ENCODE measurements at regions not wholly inside any gene's neighbourhood (a gene's known extent, or its start where the extent isn't known, plus 50 kb on each side); places are given as distances from the start of the nearest gene placed in this dataset.
"Not testable (repeated sequence)": the region's sequence is repeated elsewhere in the genome, so short reads cannot be mapped to it uniquely, and the experiment has no call there.

DNA sequence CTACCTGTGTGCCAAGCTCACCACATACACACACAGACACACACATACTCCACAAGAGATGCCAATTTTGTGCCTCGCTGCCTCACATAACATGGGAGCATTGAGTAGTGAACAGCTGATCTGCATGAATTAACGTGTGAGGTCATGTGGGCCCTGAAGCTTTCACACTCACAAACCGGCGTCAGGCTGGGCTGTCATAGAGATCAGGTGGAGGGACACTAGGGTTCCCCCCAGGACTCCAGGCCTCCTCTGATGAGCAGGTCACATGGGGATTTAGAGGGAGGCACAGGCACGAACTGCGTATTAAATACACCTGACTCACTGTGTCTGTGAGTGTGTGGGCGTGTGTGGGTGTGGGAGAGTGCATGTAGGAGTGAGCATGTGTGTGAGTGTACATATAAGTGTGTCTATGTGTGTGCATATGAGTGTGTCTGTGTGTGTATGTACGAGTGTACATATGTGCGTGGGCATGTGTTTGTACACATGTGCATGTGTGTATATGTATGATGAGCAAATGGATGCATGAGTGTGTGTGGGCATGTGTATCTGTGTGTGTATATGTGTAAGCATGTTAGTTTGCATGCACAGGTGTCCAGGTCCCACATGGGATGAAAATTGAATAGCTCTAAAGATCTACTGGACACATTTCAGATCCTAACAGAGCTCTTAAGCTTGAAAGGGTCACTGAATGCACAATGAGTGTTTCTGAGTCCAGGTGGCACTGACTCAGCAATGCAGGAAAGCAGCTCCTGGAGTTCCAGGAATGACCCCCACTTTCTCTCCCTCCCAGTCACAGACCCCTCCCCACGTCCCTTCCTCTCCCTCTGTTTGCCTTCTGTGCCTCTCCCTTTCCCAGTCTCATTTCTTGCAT is 336.6 kb downstream of the PREX1 start:
- H3K9me3 ChIP-seq (ENCODE audit: low read depth, low read length): no peaks in the 10 kb centered on the region
- H3K79me2 ChIP-seq (ENCODE audit: insufficient read depth, low read length): no peaks in the 10 kb centered on the region
- TF ChIP-seq, protein P1, sequence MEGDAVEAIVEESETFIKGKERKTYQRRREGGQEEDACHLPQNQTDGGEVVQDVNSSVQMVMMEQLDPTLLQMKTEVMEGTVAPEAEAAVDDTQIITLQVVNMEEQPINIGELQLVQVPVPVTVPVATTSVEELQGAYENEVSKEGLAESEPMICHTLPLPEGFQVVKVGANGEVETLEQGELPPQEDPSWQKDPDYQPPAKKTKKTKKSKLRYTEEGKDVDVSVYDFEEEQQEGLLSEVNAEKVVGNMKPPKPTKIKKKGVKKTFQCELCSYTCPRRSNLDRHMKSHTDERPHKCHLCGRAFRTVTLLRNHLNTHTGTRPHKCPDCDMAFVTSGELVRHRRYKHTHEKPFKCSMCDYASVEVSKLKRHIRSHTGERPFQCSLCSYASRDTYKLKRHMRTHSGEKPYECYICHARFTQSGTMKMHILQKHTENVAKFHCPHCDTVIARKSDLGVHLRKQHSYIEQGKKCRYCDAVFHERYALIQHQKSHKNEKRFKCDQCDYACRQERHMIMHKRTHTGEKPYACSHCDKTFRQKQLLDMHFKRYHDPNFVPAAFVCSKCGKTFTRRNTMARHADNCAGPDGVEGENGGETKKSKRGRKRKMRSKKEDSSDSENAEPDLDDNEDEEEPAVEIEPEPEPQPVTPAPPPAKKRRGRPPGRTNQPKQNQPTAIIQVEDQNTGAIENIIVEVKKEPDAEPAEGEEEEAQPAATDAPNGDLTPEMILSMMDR (IDR thresholded peaks at IDR 0.05; ENCODE audit: extremely low read depth, low read depth, low read length): no peak
- H2AFZ ChIP-seq (ENCODE audit: low read length): no peak overlapping the region
- DNase-seq (ENCODE audit: insufficient read length, low spot score, missing footprints): peak; percentile 18
- H3K4me1 ChIP-seq (ENCODE audit: insufficient read depth, low read length): no peaks in the 10 kb centered on the region
- H3K27ac ChIP-seq (ENCODE audit: low read depth, low read length): no peak overlapping the region
- H3K27me3 ChIP-seq (ENCODE audit: insufficient read depth, low read length): no peaks in the 10 kb centered on the region
- H4K20me1 ChIP-seq (ENCODE audit: insufficient read depth, low read length): no peaks in the 10 kb centered on the region
- H3K4me2 ChIP-seq (ENCODE audit: insufficient read depth, low read length): no peak overlapping the region
- H3K36me3 ChIP-seq (ENCODE audit: insufficient read depth, low read length): no peaks in the 10 kb centered on the region
- no peak overlapping the region for H3K4me3 ChIP-seq (ENCODE audit: insufficient read depth, low read length)

DNA sequence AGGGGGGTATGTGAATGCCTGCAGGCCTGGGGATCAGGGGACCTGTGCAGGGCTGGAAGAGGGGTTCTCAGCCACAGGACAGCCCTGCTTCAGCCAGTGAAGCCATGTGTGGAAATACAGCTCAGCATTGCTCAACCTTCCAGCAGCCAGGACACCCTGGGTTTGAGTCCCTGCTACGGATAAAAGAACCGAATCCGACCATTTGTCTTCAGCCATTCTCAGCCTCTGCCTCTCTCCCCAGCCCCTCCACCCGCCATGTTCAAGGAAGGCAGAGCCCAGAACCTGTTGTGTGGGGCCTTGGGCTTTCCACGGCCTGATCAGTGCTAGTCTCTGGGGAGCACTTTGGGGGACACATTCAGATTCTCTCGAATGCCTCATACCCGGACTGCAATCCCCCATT is 337.5 kb downstream of the PREX1 start:
- H3K4me1 ChIP-seq (ENCODE audit: insufficient read depth, low read length); H3K27me3 ChIP-seq (ENCODE audit: insufficient read depth, low read length); H2AFZ ChIP-seq (ENCODE audit: low read length); H3K4me2 ChIP-seq (ENCODE audit: insufficient read depth, low read length); H3K27ac ChIP-seq (ENCODE audit: low read depth, low read length); H3K79me2 ChIP-seq (ENCODE audit: insufficient read depth, low read length); H3K36me3 ChIP-seq (ENCODE audit: insufficient read depth, low read length); H3K4me3 ChIP-seq (ENCODE audit: insufficient read depth, low read length); H4K20me1 ChIP-seq (ENCODE audit: insufficient read depth, low read length); DNase-seq (ENCODE audit: insufficient read length, low spot score, missing footprints); H3K9me3 ChIP-seq (ENCODE audit: low read depth, low read length): not testable (repeated sequence)

- TF ChIP-seq, protein P1 (IDR thresholded peaks at IDR 0.05; ENCODE audit: extremely low read depth, low read depth, low read length): no peak
- H4K20me1 ChIP-seq (ENCODE audit: insufficient read depth, low read length): no peaks in the 10 kb centered on the region
- H2AFZ ChIP-seq (ENCODE audit: low read length): no peak overlapping the region
- no peak for DNase-seq (ENCODE audit: insufficient read length, low spot score, missing footprints)
- H3K4me3 ChIP-seq (ENCODE audit: insufficient read depth, low read length): no peak overlapping the region
- no peaks in the 10 kb centered on the region for H3K36me3 ChIP-seq (ENCODE audit: insufficient read depth, low read length)
- H3K4me1 ChIP-seq (ENCODE audit: insufficient read depth, low read length): no peaks in the 10 kb centered on the region
- no peaks in the 10 kb centered on the region for H3K79me2 ChIP-seq (ENCODE audit: insufficient read depth, low read length)
- H3K4me2 ChIP-seq (ENCODE audit: insufficient read depth, low read length): no peak overlapping the region
- no peak overlapping the region for H3K27ac ChIP-seq (ENCODE audit: low read depth, low read length)
- no peaks in the 10 kb centered on the region for H3K27me3 ChIP-seq (ENCODE audit: insufficient read depth, low read length)
- H3K9me3 ChIP-seq (ENCODE audit: low read depth, low read length): no peaks in the 10 kb centered on the region
Measured at GRCh38 chr20:48489656-48490055, 338.1 kb downstream of the PREX1 start.

DNA sequence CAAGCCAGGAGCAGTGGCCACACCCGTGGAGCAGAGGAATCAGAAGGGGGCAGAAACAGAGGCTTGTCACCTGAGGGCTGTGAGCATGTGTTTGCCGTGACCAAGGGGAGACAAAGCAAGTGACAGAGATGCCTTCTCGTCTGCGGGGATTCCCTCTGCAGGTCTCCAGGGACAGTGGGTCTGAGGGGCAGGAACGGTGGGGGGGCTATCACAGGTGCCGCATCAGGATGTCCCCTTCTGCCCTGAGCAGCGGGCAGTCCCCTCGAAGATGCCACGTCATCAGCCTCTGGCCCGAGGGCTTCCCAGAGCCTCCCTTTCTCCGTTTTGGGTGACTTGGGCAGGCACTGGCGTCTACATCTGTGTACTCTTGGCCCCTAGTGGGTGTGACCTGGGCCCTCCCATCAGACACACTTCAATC is 338.7 kb downstream of the PREX1 start:
- H4K20me1 ChIP-seq (ENCODE audit: insufficient read depth, low read length): no peaks in the 10 kb centered on the region
- no peak overlapping the region for H3K4me2 ChIP-seq (ENCODE audit: insufficient read depth, low read length)
- no peak overlapping the region for H3K27ac ChIP-seq (ENCODE audit: low read depth, low read length)
- no peak overlapping the region for H2AFZ ChIP-seq (ENCODE audit: low read length)
- H3K36me3 ChIP-seq (ENCODE audit: insufficient read depth, low read length): no peaks in the 10 kb centered on the region
- no peaks in the 10 kb centered on the region for H3K27me3 ChIP-seq (ENCODE audit: insufficient read depth, low read length)
- no peaks in the 10 kb centered on the region for H3K9me3 ChIP-seq (ENCODE audit: low read depth, low read length)
- no peak overlapping the region for H3K4me3 ChIP-seq (ENCODE audit: insufficient read depth, low read length)
- H3K4me1 ChIP-seq (ENCODE audit: insufficient read depth, low read length): no peaks in the 10 kb centered on the region
- peak; percentile 27 for DNase-seq (ENCODE audit: insufficient read length, low spot score, missing footprints)
- no peaks in the 10 kb centered on the region for H3K79me2 ChIP-seq (ENCODE audit: insufficient read depth, low read length)
- TF ChIP-seq, protein P1 (IDR thresholded peaks at IDR 0.05; ENCODE audit: extremely low read depth, low read depth, low read length): no peak

DNA sequence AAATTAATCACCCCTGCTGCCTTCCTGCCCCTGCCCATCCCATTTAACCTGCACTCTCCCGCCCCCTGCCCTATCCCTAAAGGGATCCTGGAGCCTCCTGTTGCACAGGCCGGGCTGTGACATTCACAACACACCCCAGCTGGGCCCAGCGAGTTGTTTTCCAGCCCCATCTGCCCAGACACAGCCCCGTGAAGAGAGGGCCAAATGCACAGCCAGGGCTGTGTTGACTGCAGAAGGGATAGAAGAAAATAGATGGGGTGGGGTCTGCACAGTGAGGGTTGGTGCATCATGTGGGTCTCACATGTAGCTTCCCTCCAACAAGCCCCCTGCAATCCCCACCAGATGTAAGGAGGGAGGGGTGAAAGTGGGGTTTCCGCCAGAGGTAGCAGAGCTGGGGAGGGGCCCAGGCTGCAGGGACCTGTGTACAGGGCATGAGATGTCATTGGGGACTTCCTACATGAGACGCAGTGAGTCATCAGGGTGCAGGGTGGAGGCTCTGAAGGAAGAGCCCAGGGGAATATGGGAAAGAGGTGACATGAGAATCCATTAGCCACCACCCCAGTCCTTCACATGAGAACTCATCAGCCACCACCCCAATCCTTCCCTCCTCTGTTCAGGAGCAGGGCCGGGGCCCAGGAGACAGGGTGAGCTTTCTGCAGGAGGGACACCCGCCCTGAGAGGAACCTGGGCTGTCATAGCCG is 339.3 kb downstream of the PREX1 start:
- H4K20me1 ChIP-seq (ENCODE audit: insufficient read depth, low read length); H3K9me3 ChIP-seq (ENCODE audit: low read depth, low read length); H2AFZ ChIP-seq (ENCODE audit: low read length); H3K4me2 ChIP-seq (ENCODE audit: insufficient read depth, low read length); H3K27me3 ChIP-seq (ENCODE audit: insufficient read depth, low read length); H3K4me1 ChIP-seq (ENCODE audit: insufficient read depth, low read length); H3K27ac ChIP-seq (ENCODE audit: low read depth, low read length); H3K79me2 ChIP-seq (ENCODE audit: insufficient read depth, low read length); H3K4me3 ChIP-seq (ENCODE audit: insufficient read depth, low read length); H3K36me3 ChIP-seq (ENCODE audit: insufficient read depth, low read length): not testable (repeated sequence)
- peak; percentile 5 for DNase-seq (ENCODE audit: insufficient read length, low spot score, missing footprints)

Measured in osteoblast (primary cell).